Umbilical cord (tissue), 1 donor: ENCODE measurements at regions not wholly inside any gene's neighbourhood (a gene's known extent, or its start where the extent isn't known, plus 50 kb on each side); places are given as distances from the start of the nearest gene placed in this dataset.
"Not testable (repeated sequence)": the region's sequence is repeated elsewhere in the genome, so short reads cannot be mapped to it uniquely, and the experiment has no call there.

Source experiments
- DNase-seq: peaks from one replicate; pipeline ENCODE4 v3.0.0-alpha.2; 2015; ENCODE audit warnings: low spot score

DNA sequence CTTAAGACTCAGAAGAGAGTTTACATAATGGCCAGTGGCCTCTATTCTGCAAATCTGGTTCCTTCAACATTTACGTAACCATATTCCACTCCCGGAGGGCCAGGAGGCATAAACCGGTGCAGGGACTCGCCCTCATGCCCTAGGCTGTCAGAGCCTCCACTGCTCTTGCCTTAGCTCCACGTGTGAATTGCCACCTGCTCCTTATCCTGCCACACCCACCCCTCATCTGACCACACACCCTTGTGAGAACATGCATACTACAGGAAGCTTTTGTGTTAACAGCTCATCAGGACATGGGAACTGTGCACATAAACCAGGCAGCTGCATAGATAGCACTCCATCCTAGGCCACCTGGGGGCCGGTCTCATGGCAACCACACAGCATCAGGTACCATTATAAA, 146.7 kb upstream of the PFKP start:
- DNase-seq: no peak

DNA sequence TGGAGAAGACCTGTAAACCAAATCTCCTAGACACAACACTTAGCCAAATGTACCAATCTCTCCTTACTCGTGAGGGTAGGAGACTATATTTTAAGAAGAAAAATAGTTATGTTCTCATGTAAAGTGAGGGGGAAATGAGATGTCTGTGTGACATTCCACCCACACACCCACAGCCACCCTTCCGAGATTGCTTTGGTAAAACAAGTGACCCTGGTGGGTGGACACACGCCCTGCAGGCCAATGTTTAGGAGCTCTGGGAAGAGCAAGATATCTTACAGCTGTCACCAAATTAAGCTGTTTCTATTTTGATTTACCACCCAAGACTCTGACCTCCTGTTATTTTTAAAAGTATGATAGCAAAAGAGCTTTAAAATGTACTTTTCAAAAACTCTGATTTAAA, 147.2 kb upstream of the PFKP start:
- no peak for DNase-seq

GRCh38 chr10:2919016-2919415, 148.3 kb upstream of the PFKP start:
- DNase-seq: no peak

GRCh38 chr10:2918489-2918888, 148.9 kb upstream of the PFKP start:
- no peak for DNase-seq

DNA sequence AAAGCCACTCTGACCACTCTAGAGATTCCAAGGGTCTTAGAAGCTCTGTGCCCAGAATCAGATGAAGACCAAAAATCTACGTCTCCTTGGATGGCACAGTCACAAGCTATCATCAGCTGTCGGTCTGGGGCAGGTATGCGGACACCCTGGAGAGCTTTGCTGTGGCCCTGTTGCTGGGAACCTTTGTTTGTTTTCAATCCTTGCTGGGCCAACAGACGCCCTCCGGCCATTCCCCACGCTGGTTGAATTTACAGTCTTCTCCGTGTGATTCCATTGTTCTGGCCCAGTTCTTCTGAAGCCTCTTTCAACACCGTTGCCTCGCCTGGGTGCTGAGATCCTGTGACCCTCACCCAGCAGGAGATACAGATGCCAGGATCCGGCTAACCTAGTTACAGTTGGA, 149.4 kb upstream of the PFKP start:
- DNase-seq: no peak

GRCh38 chr10:2915412-2915811, 151.9 kb upstream of the PFKP start:
- no peak for DNase-seq

DNA sequence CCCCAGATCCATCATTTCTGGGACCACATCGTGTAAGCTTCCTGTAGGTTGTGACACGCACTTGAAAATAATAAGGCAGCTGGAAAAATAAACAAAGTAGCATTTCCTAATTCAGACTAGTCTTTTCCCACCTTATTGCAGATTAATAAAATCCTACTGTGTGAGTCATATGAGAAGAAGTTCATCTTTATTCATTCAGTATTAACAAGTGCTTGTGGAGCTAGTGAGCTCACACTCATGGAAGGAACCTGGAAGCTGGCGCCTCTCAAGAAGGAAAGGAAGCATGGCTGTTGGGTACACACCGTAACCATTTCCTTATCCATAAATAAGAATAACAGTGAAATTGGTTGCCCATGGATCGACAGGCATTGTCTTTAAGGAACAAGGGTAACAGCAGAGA, 152.6 kb upstream of the PFKP start:
- no peak for DNase-seq

GRCh38 chr10:2913474-2913873, 153.9 kb upstream of the PFKP start:
- peak; percentile 66 for DNase-seq

DNA sequence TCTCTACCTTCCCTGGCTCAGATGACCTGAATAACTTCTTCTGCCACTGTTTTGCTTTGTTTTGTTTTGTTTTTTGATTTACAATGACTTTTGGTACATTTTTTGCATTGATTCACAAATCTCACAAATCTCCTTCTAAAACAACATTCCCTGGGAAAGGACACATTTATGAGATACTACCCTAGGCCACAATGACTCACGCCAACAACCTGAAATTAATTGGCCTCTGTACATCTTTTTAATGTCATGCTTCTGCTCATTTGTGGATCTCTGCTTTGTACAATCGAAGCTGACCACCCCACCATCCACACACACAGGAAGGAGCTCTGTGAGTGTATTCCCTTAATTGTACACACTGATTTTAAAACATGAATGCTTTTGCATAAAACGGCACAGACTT, 156.7 kb upstream of the PFKP start:
- no peak for DNase-seq

- DNase-seq: no peak
Measured at GRCh38 chr10:2909921-2910320, 157.4 kb upstream of the PFKP start.

DNA sequence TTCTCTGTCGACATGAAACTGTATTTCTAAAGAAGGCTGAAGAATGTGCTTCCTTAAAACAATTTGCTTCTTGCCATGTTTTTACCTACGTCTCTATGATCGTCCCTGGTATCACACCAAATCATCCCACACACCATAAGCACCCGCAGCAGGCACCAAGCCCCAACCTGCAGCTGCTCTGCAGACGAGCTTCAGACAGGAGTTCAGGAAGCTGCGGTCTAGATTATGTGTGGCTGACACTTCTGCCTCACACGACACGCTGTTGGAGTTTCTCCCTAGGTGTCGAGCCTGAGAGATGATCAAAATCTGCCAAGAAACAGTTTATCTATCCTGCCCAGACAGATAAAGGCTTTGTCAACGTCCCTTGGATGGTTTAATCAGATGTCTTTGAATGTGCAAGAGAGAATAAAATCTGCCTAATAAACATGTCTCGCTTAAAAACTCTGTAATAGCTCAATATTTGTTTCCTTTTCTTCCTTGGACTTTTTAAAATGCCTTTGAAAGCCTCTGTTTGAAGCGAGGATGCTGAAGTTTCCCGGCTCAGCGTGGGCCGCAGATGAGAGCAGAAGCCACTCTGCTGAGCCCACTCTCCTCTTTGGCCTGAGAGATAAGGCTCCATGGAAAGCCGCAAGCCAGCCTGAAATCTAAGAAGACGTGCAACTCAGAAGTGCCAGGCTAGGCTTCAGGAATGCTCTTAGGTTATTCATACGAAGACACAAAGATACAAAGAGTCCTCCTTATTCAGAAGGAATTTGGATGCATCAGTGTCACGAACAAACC, 158.3 kb upstream of the PFKP start:
- DNase-seq: peak; percentile 47

- DNase-seq: no peak
Measured at GRCh38 chr10:2906974-2907373, 160.4 kb upstream of the PFKP start.

- no peak for DNase-seq
Measured at GRCh38 chr10:2905851-2906250, 161.5 kb upstream of the PFKP start.

DNA sequence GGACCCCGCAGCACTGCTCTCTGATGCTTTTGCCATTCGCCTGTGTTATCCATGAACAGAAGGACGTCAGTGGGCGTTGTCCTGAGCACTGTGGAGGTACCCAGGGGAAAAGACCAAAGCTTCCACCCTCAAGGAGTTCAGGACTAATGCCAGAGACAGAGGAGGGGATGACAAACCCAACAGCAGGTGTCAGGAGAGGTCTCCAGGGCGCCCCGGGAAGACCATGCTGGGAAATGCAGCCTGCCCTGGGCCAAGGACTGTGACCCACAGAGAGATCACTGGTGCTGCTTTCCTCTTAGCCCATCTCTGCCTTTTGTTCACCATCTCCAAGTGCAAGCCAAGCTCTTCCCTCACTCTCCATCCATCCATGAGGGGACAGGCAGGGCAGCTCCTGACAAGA, 166.8 kb upstream of the PFKP start:
- DNase-seq: no peak

DNA sequence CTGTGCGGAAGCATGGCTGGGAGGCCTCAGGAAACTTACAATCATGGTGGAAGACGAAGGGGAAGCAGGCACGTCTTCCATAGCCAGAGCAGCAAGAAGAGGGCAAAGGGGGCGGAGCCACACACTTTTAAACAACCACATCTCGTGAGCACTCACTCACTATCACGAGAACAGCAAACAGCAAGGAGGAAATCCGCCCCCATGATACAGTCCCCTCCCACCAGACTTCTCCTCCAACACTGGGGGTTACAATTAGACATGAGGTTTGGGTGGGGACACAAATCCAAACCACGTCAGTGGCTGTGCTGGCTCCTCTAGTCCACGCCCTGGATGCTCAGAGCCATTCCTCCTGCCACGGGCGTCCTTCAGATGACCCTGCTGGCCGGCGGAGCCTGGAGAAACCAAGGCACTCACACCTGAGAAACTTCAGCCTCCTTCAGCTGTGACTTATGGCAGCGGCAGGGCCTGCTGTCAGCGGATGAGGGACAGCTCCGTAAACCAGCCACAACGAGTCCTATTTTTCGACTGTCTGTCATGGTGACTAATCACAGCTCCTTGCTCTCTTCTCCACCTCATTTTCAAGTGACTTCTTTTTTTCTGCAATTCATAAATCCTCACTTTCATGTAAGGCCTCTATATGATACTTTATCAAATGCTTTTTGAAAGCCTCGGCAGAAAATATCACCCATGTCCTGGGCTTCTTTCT, 167.9 kb upstream of the PFKP start:
- DNase-seq: no peak

GRCh38 chr10:2898509-2898860, 168.9 kb upstream of the PFKP start:
- no peak for DNase-seq

DNA sequence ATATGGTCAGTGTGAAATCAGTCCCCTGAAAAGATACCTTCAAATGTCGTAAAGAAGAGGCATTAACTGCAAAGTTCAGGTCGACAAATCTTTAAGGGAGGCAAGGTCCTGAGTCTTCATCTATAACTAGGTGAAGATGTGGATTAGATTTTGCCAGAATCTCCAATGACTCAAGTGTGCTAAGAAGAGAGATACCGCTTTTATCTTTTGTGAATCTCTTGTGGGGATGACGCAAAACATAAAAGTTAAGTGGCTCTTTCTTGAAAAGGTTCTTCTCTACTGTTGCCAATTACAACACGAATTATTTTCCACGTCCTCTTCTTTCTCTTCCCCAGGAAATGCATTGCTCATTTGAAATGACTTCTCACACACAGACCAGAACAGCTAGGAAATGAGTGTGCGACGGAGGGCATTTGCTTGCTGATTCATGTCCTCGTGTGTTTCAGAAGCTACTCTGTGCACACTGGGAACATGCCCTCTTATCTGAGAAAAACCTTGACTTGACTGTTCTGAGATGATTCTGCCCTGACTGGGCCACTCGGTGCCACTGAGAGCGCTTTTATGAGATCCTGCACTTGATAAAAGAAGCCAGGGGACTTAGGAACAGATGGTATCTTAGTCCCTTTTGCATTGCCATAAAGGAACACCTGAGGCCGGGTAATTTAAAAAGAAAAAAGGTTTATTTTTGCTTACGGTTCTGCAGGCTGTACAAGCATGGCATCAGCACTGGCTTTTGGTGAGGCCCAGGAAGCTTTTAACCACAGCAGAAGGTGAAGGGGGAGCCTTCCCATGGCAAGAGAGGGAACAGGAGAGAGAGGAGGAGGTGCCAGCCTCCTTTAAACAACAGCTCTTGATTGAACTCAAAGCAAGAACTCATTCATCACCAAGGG, 169.5 kb upstream of the PFKP start:
- no peak for DNase-seq

- DNase-seq: not testable (repeated sequence)
Measured at GRCh38 chr10:2896334-2896733, 171.0 kb upstream of the PFKP start.

DNA sequence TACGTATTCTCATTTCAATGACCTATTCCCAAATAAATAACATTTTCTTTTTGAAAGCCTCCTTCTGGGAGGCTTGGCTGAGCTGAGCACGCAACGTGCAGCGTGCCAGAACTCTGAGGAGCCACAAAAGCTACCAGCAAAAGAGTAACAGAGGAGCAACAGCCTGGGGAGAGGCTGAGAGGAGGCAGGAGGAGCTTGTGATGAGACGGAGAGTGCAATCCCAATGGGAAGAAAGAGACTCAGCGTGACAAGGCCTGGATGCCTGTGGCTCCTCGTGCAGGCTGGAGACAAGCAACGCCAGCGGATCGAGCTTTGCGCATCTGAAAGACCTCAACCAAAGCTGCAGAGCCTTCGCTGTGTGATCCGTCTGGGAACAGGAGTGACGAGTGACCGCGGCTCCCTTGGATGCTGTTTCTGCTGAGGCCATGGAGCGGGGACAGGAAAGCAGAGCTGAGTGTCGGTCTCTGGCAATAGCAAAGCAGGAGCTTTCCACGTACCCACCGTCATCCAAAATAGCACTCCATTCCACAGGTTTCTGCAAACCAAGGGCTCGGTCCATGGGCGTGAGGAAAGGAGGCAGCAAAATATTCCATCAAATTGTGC, 171.7 kb upstream of the PFKP start:
- no peak for DNase-seq

DNA sequence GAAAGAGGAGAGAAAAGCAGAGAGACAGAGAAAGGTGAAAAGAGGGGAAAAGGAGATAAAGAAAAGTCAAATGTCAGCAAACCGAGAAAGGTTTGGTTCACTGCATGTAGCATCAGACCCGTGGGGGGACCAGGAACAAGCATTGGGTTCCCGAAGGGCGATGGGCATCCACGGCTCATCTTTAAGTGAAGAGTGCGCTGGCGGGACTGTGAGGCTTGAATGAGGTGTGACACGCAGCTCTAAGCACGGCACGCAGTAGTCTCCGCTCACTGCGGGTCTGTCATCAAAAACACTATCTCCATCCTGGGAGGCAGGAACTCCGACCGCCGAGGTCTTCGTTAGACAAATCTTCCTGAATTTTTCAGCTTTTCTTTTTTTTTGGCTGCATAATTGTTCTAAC, 173.4 kb upstream of the PFKP start:
- no peak for DNase-seq

DNA sequence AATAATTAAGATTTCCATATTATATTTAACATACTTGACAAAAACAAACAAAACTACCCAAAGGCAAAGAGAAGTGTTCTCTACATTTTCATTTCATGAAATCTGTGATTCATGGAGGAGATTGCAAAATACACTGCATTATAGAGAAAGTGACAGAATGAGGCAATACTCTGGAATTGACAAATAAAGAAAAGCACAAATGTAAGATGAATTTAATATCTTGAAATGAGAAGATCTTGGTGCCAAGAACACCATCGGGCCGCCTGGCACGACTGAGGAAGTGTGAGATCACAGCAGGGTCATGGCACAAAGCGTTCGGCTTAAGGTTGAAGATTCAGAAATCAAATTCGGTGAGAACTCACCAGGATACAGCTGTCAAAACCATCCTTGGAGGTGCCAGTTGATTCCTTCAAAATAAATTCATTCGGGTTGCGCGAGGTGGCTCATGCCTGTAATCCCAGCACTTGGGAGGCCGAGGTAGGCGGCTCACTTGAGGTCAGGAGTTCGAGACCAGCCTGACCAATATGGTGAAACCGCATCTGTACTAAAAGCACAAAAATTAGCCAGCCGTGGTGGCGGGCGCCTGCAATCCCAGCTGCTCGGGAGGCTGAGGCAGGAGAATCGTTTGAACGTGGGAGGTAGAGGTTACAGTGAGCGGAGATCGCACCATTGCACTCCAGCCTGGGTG, 174.0 kb upstream of the PFKP start:
- no peak for DNase-seq

GRCh38 chr10:2891770-2892124, 175.6 kb upstream of the PFKP start:
- DNase-seq: no peak
